ENCODE measurements at regions not wholly inside any gene's neighbourhood (a gene's known extent, or its start where the extent isn't known, plus 50 kb on each side); places are given as distances from the start of the nearest gene placed in this dataset.

GRCh38 chr6:53446151-53446550 is 97.4 kb upstream of the ELOVL5 start:
- Histone ChIP-seq H3K4me3 (ENCODE audit: low read length) (no peak overlapping the region), H3K27me3 (ENCODE audit: control insufficient read depth, insufficient read depth, low read length) (peaks cover 8% of the 10 kb centered on the region), H3K4me1 (ENCODE audit: control insufficient read depth, insufficient read depth, low read length) (peaks cover 9% of the 10 kb centered on the region), H3K9me3 (replicated peaks; ENCODE audit: low read length) (no peaks in the 10 kb centered on the region), H3K9ac (ENCODE audit: low read depth, low read length) (no peak overlapping the region), H3K4me2 (ENCODE audit: low read length) (no peak overlapping the region), H3K36me3 (ENCODE audit: insufficient read depth, low read length) (no peaks in the 10 kb centered on the region)

- Histone ChIP-seq H3K4me2 (ENCODE audit: low read length) (no peak overlapping the region), H3K36me3 (ENCODE audit: insufficient read depth, low read length) (no peaks in the 10 kb centered on the region), H3K9me3 (replicated peaks; ENCODE audit: low read length) (no peaks in the 10 kb centered on the region), H3K9ac (ENCODE audit: low read depth, low read length) (no peak overlapping the region), H3K4me3 (ENCODE audit: low read length) (no peak overlapping the region), H3K4me1 (ENCODE audit: control insufficient read depth, insufficient read depth, low read length) (peaks cover 35% of the 10 kb centered on the region), H3K27me3 (ENCODE audit: control insufficient read depth, insufficient read depth, low read length) (peaks cover 3% of the 10 kb centered on the region)
Observed at GRCh38 chr6:53441761-53442160, 93.0 kb upstream of the ELOVL5 start.

- Histone ChIP-seq H3K4me2 (ENCODE audit: low read length) (no peak overlapping the region), H3K36me3 (ENCODE audit: insufficient read depth, low read length) (no peaks in the 10 kb centered on the region), H3K27me3 (ENCODE audit: control insufficient read depth, insufficient read depth, low read length) (peaks cover 3% of the 10 kb centered on the region), H3K4me3 (ENCODE audit: low read length) (no peak overlapping the region), H3K9me3 (replicated peaks; ENCODE audit: low read length) (no peaks in the 10 kb centered on the region), H3K4me1 (ENCODE audit: control insufficient read depth, insufficient read depth, low read length) (peaks cover 37% of the 10 kb centered on the region), H3K9ac (ENCODE audit: low read depth, low read length) (peak overlapping the region; percentile 3)
Observed at GRCh38 chr6:53441035-53441493, 92.3 kb upstream of the ELOVL5 start.

GRCh38 chr6:53440336-53440945 is 91.7 kb upstream of the ELOVL5 start:
- H3K9me3 ChIP-seq (replicated peaks; ENCODE audit: low read length): no peaks in the 10 kb centered on the region
- peaks cover 3% of the 10 kb centered on the region for H3K27me3 ChIP-seq (ENCODE audit: control insufficient read depth, insufficient read depth, low read length)
- H3K4me2 ChIP-seq (ENCODE audit: low read length): no peak overlapping the region
- H3K4me1 ChIP-seq (ENCODE audit: control insufficient read depth, insufficient read depth, low read length): peaks cover 37% of the 10 kb centered on the region
- no peak overlapping the region for H3K4me3 ChIP-seq (ENCODE audit: low read length)
- H3K36me3 ChIP-seq (ENCODE audit: insufficient read depth, low read length): no peaks in the 10 kb centered on the region
- peak overlapping the region; percentile 10 for H3K9ac ChIP-seq (ENCODE audit: low read depth, low read length)

- Histone ChIP-seq H3K4me2 (ENCODE audit: low read length) (peak overlapping the region; percentile 13), H3K9ac (ENCODE audit: low read depth, low read length) (no peak overlapping the region), H3K27me3 (ENCODE audit: control insufficient read depth, insufficient read depth, low read length) (peaks cover 3% of the 10 kb centered on the region), H3K9me3 (replicated peaks; ENCODE audit: low read length) (no peaks in the 10 kb centered on the region), H3K4me3 (ENCODE audit: low read length) (no peak overlapping the region), H3K4me1 (ENCODE audit: control insufficient read depth, insufficient read depth, low read length) (peaks cover 37% of the 10 kb centered on the region), H3K36me3 (ENCODE audit: insufficient read depth, low read length) (no peaks in the 10 kb centered on the region)
Observed at GRCh38 chr6:53439556-53439955, 90.8 kb upstream of the ELOVL5 start.

GRCh38 chr6:53437557-53438202 is 88.9 kb upstream of the ELOVL5 start:
- no peaks in the 10 kb centered on the region for H3K36me3 ChIP-seq (ENCODE audit: insufficient read depth, low read length)
- H3K4me2 ChIP-seq (ENCODE audit: low read length): no peak overlapping the region
- H3K4me1 ChIP-seq (ENCODE audit: control insufficient read depth, insufficient read depth, low read length): peaks cover 47% of the 10 kb centered on the region
- no peak overlapping the region for H3K4me3 ChIP-seq (ENCODE audit: low read length)
- H3K9ac ChIP-seq (ENCODE audit: low read depth, low read length): no peak overlapping the region
- no peaks in the 10 kb centered on the region for H3K27me3 ChIP-seq (ENCODE audit: control insufficient read depth, insufficient read depth, low read length)
- no peaks in the 10 kb centered on the region for H3K9me3 ChIP-seq (replicated peaks; ENCODE audit: low read length)

GRCh38 chr6:53436526-53437303 is 88.0 kb upstream of the ELOVL5 start:
- H3K36me3 ChIP-seq (ENCODE audit: insufficient read depth, low read length): no peaks in the 10 kb centered on the region
- H3K27me3 ChIP-seq (ENCODE audit: control insufficient read depth, insufficient read depth, low read length): no peaks in the 10 kb centered on the region
- H3K4me2 ChIP-seq (ENCODE audit: low read length): no peak overlapping the region
- no peaks in the 10 kb centered on the region for H3K9me3 ChIP-seq (replicated peaks; ENCODE audit: low read length)
- H3K9ac ChIP-seq (ENCODE audit: low read depth, low read length): no peak overlapping the region
- H3K4me1 ChIP-seq (ENCODE audit: control insufficient read depth, insufficient read depth, low read length): peaks cover 45% of the 10 kb centered on the region
- H3K4me3 ChIP-seq (ENCODE audit: low read length): no peak overlapping the region

GRCh38 chr6:53433951-53434285 is 85.2 kb upstream of the ELOVL5 start:
- Histone ChIP-seq H3K9me3 (replicated peaks; ENCODE audit: low read length) (no peaks in the 10 kb centered on the region), H3K36me3 (ENCODE audit: insufficient read depth, low read length) (no peaks in the 10 kb centered on the region)

GRCh38 chr6:53433261-53433950 is 84.7 kb upstream of the ELOVL5 start:
- peak overlapping the region; percentile 53 for H3K4me2 ChIP-seq (ENCODE audit: low read length)
- H3K4me3 ChIP-seq (ENCODE audit: low read length): no peak overlapping the region
- no peaks in the 10 kb centered on the region for H3K27me3 ChIP-seq (ENCODE audit: control insufficient read depth, insufficient read depth, low read length)
- H3K9me3 ChIP-seq (replicated peaks; ENCODE audit: low read length): no peaks in the 10 kb centered on the region
- no peaks in the 10 kb centered on the region for H3K36me3 ChIP-seq (ENCODE audit: insufficient read depth, low read length)
- peaks cover 20% of the 10 kb centered on the region for H3K4me1 ChIP-seq (ENCODE audit: control insufficient read depth, insufficient read depth, low read length)
- peak overlapping the region; percentile 41 for H3K9ac ChIP-seq (ENCODE audit: low read depth, low read length)

More at GRCh38 chr6:53433951-53434285, 85.2 kb upstream of the ELOVL5 start:
- no peak overlapping the region for H3K4me2 ChIP-seq (ENCODE audit: low read length)
- no peak overlapping the region for H3K9ac ChIP-seq (ENCODE audit: low read depth, low read length)
- H3K4me1 ChIP-seq (ENCODE audit: control insufficient read depth, insufficient read depth, low read length): peaks cover 20% of the 10 kb centered on the region
- no peaks in the 10 kb centered on the region for H3K27me3 ChIP-seq (ENCODE audit: control insufficient read depth, insufficient read depth, low read length)
- H3K4me3 ChIP-seq (ENCODE audit: low read length): no peak overlapping the region

GRCh38 chr6:53432318-53433161 is 83.8 kb upstream of the ELOVL5 start:
- Histone ChIP-seq H3K9ac (ENCODE audit: low read depth, low read length) (no peak overlapping the region), H3K4me3 (ENCODE audit: low read length) (no peak overlapping the region), H3K27me3 (ENCODE audit: control insufficient read depth, insufficient read depth, low read length) (no peaks in the 10 kb centered on the region), H3K36me3 (ENCODE audit: insufficient read depth, low read length) (no peaks in the 10 kb centered on the region), H3K9me3 (replicated peaks; ENCODE audit: low read length) (no peaks in the 10 kb centered on the region), H3K4me1 (ENCODE audit: control insufficient read depth, insufficient read depth, low read length) (peaks cover 20% of the 10 kb centered on the region), H3K4me2 (ENCODE audit: low read length) (peak overlapping the region; percentile 53)
